GM10266 (cell line): ENCODE measurements at regions not wholly inside any gene's neighbourhood (a gene's known extent, or its start where the extent isn't known, plus 50 kb on each side); places are given as distances from the start of the nearest gene placed in this dataset.

Source experiments
- DNase-seq: peaks from one replicate; pipeline ENCODE4 v3.0.0; 2012; ENCODE audit errors: extremely low spot score
- CTCF ChIP-seq: IDR thresholded peaks from 2 replicates; pipeline ENCODE4 v1.5.1; 2012; ENCODE audit warnings: mild to moderate bottlenecking, low read depth; ENCODE audit not compliant: control insufficient read depth, insufficient read depth; ENCODE audit errors: missing control alignments

GRCh38 chr5:3833566-3833965 is 237.9 kb downstream of the IRX1 start:
- no peak for DNase-seq
- no peak for TF ChIP-seq CTCF

- TF ChIP-seq CTCF, result no peak
- DNase-seq, result no peak
Measured at GRCh38 chr5:3835811-3836210, 240.2 kb downstream of the IRX1 start.

- TF ChIP-seq CTCF, result no peak
- no peak for DNase-seq
Measured at GRCh38 chr5:3836528-3836927, 240.9 kb downstream of the IRX1 start.

- no peak for TF ChIP-seq CTCF
Measured at GRCh38 chr5:3837506-3837905, 241.9 kb downstream of the IRX1 start.

GRCh38 chr5:3839151-3839550 is 243.5 kb downstream of the IRX1 start:
- TF ChIP-seq CTCF, result no peak
- DNase-seq, result no peak

More at GRCh38 chr5:3837506-3837905, 241.9 kb downstream of the IRX1 start:
- DNase-seq, result no peak

GRCh38 chr5:3842591-3842990 is 247.0 kb downstream of the IRX1 start:
- DNase-seq, result no peak
- TF ChIP-seq CTCF, result no peak

- no peak for TF ChIP-seq CTCF
- DNase-seq, result no peak
Measured at GRCh38 chr5:3843706-3844105, 248.1 kb downstream of the IRX1 start.
